Mammary epithelial cell (primary cell): ENCODE measurements at regions not wholly inside any gene's neighbourhood (a gene's known extent, or its start where the extent isn't known, plus 50 kb on each side); places are given as distances from the start of the nearest gene placed in this dataset.

Source experiments
- EZH2 ChIP-seq: IDR thresholded peaks from 2 replicates; pipeline ENCODE4 v1.6.1; 2012; ENCODE audit warnings: low read length, inconsistent platforms, borderline replicate concordance
- TF ChIP-seq, protein P1 (sequence below), 2 donors: IDR thresholded peaks in 1 of 2; conservative IDR thresholded peaks in 1 of 2; 2 replicates each; pipeline ENCODE4 v1.5.1; 2011 to 2012; ENCODE audit warnings: inconsistent platforms in 2 of 2, low read length in 2 of 2, mild to moderate bottlenecking in 2 of 2, control low read depth in 1 of 2, low read depth in 1 of 2; ENCODE audit not compliant: insufficient read depth in 1 of 2; ENCODE audit errors: extremely low read depth in 1 of 2

DNA sequence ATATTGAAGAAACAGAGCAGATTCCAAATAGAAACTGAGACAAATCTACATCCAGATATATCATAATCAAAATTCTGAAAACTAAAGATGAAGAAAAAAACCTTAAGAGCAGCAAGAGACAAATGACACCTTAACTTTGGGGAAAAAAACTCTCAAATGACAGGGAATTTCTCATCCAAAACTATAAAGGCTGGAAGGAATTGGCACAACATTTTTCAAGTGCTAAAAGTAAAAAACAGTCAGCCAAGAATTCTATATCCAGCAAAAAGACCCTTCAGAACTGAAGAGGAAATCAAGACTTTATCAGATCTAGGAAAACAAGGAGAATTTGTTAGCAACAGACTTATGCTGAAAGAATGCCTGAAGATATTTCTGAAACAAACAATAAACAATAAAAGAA is 90.3 kb upstream of the RASSF8 start:
- no peak for TF ChIP-seq EZH2
- TF ChIP-seq, protein P1, sequence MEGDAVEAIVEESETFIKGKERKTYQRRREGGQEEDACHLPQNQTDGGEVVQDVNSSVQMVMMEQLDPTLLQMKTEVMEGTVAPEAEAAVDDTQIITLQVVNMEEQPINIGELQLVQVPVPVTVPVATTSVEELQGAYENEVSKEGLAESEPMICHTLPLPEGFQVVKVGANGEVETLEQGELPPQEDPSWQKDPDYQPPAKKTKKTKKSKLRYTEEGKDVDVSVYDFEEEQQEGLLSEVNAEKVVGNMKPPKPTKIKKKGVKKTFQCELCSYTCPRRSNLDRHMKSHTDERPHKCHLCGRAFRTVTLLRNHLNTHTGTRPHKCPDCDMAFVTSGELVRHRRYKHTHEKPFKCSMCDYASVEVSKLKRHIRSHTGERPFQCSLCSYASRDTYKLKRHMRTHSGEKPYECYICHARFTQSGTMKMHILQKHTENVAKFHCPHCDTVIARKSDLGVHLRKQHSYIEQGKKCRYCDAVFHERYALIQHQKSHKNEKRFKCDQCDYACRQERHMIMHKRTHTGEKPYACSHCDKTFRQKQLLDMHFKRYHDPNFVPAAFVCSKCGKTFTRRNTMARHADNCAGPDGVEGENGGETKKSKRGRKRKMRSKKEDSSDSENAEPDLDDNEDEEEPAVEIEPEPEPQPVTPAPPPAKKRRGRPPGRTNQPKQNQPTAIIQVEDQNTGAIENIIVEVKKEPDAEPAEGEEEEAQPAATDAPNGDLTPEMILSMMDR (conservative IDR thresholded peaks at IDR 0.05 in 1 of 2, IDR thresholded peaks at IDR 0.05 in 1 of 2; ENCODE audit: extremely low read depth in 1 of 2, insufficient read depth in 1 of 2, low read depth in 1 of 2, low read length in 2 of 2) = no peak
